ENCODE measurements at regions not wholly inside any gene's neighbourhood (a gene's known extent, or its start where the extent isn't known, plus 50 kb on each side); places are given as distances from the start of the nearest gene placed in this dataset.
"Not testable (repeated sequence)": the region's sequence is repeated elsewhere in the genome, so short reads cannot be mapped to it uniquely, and the experiment has no call there.

- DNase-seq (ENCODE audit: extremely low read depth in 1 of 11, low read depth in 9 of 11, low spot score in 4 of 11), result no peak
Measured at GRCh38 chr12:78562368-78563205, 302.0 kb upstream of the SYT1 start.

GRCh38 chr12:78563826-78564225 lies 300.7 kb upstream of the SYT1 start:
- DNase-seq (ENCODE audit: extremely low read depth in 1 of 11, low read depth in 9 of 11, low spot score in 4 of 11), result no peak

GRCh38 chr12:78566456-78566855 lies 298.1 kb upstream of the SYT1 start:
- DNase-seq (ENCODE audit: extremely low read depth in 1 of 11, low read depth in 9 of 11, low spot score in 4 of 11), result no peak

GRCh38 chr12:78568321-78569020 lies 296.1 kb upstream of the SYT1 start:
- DNase-seq (ENCODE audit: extremely low read depth in 1 of 11, low read depth in 9 of 11, low spot score in 4 of 11), result peak in 2 of 11 donors; percentile 20

GRCh38 chr12:78571953-78572352 lies 292.6 kb upstream of the SYT1 start:
- no peak for DNase-seq (ENCODE audit: extremely low read depth in 1 of 11, low read depth in 9 of 11, low spot score in 4 of 11)

- DNase-seq (ENCODE audit: extremely low read depth in 1 of 11, low read depth in 9 of 11, low spot score in 4 of 11), result not testable (repeated sequence)
Measured at GRCh38 chr12:78575208-78575607, 289.4 kb upstream of the SYT1 start.

- DNase-seq (ENCODE audit: extremely low read depth in 1 of 11, low read depth in 9 of 11, low spot score in 4 of 11), result peak in 1 of 11 donors; percentile 28
Measured at GRCh38 chr12:78579846-78580245, 284.7 kb upstream of the SYT1 start.

GRCh38 chr12:78580296-78580695 lies 284.3 kb upstream of the SYT1 start:
- DNase-seq (ENCODE audit: extremely low read depth in 1 of 11, low read depth in 9 of 11, low spot score in 4 of 11), result no peak

GRCh38 chr12:78584695-78585094 lies 279.9 kb upstream of the SYT1 start:
- DNase-seq (ENCODE audit: extremely low read depth in 1 of 11, low read depth in 9 of 11, low spot score in 4 of 11), result no peak

GRCh38 chr12:78585132-78585531 lies 279.4 kb upstream of the SYT1 start:
- no peak for DNase-seq (ENCODE audit: extremely low read depth in 1 of 11, low read depth in 9 of 11, low spot score in 4 of 11)

GRCh38 chr12:78586790-78587189 lies 277.8 kb upstream of the SYT1 start:
- no peak for DNase-seq (ENCODE audit: extremely low read depth in 1 of 11, low read depth in 9 of 11, low spot score in 4 of 11)

- no peak for DNase-seq (ENCODE audit: extremely low read depth in 1 of 11, low read depth in 9 of 11, low spot score in 4 of 11)
Measured at GRCh38 chr12:78599366-78599765, 265.2 kb upstream of the SYT1 start.

- no peak for DNase-seq (ENCODE audit: extremely low read depth in 1 of 11, low read depth in 9 of 11, low spot score in 4 of 11)
Measured at GRCh38 chr12:78600541-78600940, 264.0 kb upstream of the SYT1 start.

GRCh38 chr12:78611504-78611903 lies 253.1 kb upstream of the SYT1 start:
- DNase-seq (ENCODE audit: extremely low read depth in 1 of 11, low read depth in 9 of 11, low spot score in 4 of 11), result no peak

- no peak for DNase-seq (ENCODE audit: extremely low read depth in 1 of 11, low read depth in 9 of 11, low spot score in 4 of 11)
Measured at GRCh38 chr12:78612190-78612589, 252.4 kb upstream of the SYT1 start.

- no peak for DNase-seq (ENCODE audit: extremely low read depth in 1 of 11, low read depth in 9 of 11, low spot score in 4 of 11)
Measured at GRCh38 chr12:78617683-78618082, 246.9 kb upstream of the SYT1 start.

GRCh38 chr12:78622529-78623195 lies 241.9 kb upstream of the SYT1 start:
- no peak for DNase-seq (ENCODE audit: extremely low read depth in 1 of 11, low read depth in 9 of 11, low spot score in 4 of 11)

- no peak for DNase-seq (ENCODE audit: extremely low read depth in 1 of 11, low read depth in 9 of 11, low spot score in 4 of 11)
Measured at GRCh38 chr12:78628491-78629100, 236.0 kb upstream of the SYT1 start.

GRCh38 chr12:78636231-78636855 lies 228.2 kb upstream of the SYT1 start:
- no peak for DNase-seq (ENCODE audit: extremely low read depth in 1 of 11, low read depth in 9 of 11, low spot score in 4 of 11)

All from renal cortex interstitium (tissue), 11 donors.